HG02852 (cell line): ENCODE measurements at regions not wholly inside any gene's neighbourhood (a gene's known extent, or its start where the extent isn't known, plus 50 kb on each side); places are given as distances from the start of the nearest gene placed in this dataset.
"Not testable (repeated sequence)": the region's sequence is repeated elsewhere in the genome, so short reads cannot be mapped to it uniquely, and the experiment has no call there.

ENCODE experiments used
- ATAC-seq: cut with Tn5 transposase; IDR thresholded peaks from one replicate; pipeline ENCODE4 v1.9.1; 2021; ENCODE audit warnings: mild to moderate bottlenecking, moderate library complexity; ENCODE audit not compliant: unreplicated experiment

DNA sequence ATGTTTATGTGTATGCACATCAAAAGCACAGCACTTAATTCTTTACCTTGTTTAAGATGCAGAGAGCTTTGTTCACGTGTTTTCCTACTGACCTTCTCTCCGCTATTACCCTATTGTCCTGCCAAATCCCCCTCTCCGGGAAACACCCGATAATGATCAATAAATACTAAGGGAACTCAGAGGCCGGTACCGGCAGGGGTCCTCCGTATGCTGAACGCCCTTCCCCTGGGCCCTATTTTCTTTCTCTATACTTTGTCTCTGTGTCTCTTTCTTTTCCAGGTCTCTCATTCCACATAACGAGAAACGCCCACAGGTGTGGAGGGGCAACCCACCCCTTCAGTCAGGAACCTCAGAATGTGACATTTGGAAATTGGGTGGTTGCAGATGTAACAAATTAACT, 160.1 kb downstream of the ADRA2C start:
- ATAC-seq, result not testable (repeated sequence)

DNA sequence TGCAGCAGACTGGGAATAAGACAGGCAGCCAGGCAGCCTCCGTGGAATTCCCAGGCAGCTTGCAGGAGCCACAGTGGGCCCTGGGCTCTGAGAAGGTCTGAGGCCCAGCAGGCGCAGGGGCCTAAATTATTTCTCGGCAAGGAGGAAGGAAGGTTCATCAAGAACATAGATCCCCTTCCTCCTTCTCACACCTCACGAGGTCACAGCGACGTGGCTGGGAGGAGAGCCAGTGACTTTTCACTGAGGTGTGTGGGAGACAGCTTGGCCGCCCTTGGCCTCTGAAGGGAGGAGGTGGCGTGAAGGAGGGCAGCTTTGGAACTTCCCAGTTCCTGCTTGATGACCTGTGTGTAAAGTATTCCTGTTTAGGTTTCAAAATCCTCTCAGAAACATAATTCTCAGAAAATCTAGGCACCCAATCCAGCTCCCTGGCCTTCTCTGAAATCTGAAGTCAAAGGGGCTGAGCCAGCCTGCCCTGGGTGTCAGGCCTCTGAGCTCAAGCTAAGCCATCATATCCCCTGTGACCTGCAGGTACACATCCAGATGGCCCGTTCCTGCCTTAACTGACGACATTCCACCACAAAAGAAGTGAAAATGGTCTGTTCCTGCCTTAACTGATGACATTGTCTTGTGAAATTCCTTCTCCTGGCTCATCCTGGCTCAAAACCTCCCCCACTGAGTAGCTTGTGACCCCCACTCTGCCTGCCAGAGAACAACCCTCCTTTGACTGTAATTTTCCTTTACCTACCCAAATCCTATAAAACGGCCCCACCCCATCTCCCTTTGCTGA, 161.0 kb downstream of the ADRA2C start:
- not testable (repeated sequence) for ATAC-seq

GRCh38 chr4:3929431-3929830, 163.2 kb downstream of the ADRA2C start:
- ATAC-seq, result not testable (repeated sequence)

- ATAC-seq, result not testable (repeated sequence)
These were observed 166.5 kb downstream of the ADRA2C start for GRCh38 chr4:3932734-3933133.

- ATAC-seq, result not testable (repeated sequence)
These were observed 169.2 kb downstream of the ADRA2C start for GRCh38 chr4:3935406-3935805.

GRCh38 chr4:3936184-3936583, 170.0 kb downstream of the ADRA2C start:
- ATAC-seq, result no peak

DNA sequence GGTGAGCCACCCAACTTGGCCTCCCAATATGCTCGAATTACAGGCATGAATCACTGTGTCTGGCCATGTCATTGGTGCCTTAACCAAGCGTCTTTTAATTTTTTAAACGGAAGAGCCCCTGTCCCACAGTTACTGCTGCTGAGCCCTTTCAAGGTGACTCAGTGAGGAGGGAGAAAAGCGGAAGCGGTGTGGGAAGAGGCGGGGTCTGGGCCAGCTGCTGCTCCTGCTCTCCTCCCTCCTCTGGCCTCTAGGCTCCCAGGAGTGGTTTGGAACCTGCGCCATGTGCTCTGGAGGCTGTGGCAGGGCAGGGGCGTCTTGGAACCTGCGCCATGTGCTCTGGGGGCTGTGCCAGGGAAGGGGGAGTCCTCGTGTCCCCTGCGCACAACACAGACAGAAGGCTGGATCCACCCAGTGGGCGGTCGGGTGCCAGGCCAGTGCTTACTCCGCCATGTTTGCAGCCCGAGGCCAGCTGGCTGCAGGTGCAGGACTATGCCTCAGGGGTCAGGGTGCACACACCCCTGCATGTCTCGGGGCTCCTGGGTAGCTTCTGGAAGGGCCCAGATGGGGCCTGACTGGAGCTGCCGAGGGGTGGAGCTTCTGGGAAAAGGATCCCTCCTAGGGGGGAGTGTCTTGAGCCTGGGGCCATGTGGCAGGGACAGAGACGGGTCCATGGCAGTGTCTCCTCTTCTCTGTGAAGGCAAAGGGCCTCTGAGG, 171.8 kb downstream of the ADRA2C start:
- not testable (repeated sequence) for ATAC-seq

GRCh38 chr4:3938676-3939075, 172.5 kb downstream of the ADRA2C start:
- ATAC-seq, result not testable (repeated sequence)

GRCh38 chr4:3939954-3940591, 173.9 kb downstream of the ADRA2C start:
- not testable (repeated sequence) for ATAC-seq

DNA sequence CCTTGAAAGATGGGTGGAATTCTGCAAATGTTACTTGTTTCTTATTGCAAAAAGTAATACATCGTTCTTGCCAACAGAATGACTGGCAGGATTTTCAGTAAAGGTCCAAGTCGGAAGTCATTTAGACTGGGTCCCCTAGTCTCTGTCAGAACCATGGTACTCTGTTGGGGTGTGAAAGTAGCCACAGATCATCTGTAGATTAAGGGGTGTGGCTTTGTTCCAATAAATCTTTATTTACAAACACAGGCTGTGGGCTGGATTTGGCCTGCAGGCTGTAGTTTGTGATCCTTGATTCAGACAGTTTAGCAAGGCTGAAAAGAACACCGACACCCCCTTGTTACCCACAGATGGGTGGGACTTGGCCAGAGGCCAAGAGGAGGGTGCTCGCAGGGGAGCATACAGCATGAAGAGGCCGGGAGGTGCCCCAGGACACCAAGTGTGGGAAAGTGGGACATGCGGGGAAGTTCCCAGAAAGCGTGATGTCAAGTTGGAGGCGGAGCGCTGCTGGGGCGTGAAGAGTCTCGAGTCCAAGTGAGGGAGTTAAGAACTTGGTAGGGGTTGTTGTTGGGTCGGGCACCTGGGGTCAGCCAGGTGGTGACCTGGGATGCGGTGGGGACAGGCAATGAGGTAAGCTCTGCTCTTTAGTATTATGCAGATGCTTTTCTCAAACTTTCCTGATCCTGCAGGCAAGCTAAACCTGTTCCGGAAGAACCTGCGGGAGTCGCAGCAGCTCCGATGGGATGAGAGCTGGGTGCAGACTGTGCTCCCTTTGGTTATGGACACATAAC, 175.7 kb downstream of the ADRA2C start:
- ATAC-seq, result not testable (repeated sequence)

DNA sequence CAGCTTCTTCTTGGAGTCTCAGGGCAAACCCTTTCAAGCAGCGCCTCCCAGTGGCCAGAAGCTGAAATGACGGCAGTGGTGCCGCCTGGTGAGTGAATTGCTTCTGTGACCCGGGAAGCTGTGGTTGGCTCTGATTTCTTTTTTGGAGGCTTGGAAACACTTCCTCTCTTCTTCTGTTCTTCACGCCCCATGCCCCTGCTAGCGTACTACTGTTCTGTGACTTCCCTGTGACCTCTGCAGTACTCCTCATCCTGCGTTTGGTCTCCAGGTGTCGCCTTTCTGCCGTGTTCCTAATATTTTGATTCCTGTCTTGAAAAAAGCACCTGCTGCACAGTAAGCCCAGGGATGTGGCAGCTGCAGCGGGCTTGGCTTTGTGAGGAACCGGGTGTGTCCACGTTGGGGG, 176.4 kb downstream of the ADRA2C start:
- not testable (repeated sequence) for ATAC-seq

- not testable (repeated sequence) for ATAC-seq
These were observed 176.9 kb downstream of the ADRA2C start for GRCh38 chr4:3943051-3943450.

DNA sequence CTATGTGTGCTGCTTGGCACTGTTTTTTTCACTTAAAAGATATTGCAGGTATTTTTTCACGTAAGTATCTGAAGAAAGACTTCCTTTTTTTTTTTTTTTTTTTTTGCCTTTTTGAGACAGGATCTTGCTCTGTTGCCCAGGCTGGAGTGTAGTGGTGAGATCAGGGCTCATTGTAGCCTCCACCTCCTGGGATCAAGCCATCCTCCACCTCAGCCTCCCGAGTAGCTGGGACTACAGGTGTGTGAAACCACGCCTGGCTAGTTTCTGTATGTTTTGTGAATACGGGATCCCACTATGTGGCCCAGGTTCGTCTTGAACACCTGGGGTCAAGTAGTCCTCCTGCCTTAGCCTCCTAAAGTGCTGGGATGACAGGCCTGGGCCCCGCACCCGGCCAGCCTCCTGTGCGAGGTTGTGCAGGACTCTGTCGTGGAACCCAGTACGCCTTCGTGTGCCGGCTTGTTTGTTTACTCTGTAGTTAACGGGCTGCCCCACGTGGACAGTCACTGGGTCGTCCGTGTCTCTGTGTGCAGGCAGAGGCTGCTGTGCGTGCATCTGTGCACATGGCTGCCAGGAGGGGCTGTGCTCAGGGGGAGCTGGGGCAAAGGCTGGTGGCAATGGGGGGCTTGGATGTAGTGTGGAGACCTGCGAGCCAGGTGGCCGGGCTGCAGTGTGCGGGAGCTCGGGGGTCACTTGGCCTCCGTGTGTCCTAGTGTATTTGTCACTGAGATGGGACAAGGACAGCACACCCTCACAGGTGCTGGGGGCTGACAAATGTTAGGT, 179.5 kb downstream of the ADRA2C start:
- no peak for ATAC-seq

GRCh38 chr4:3946553-3946952, 180.4 kb downstream of the ADRA2C start:
- ATAC-seq, result not testable (repeated sequence)

- ATAC-seq, result not testable (repeated sequence)
These were observed 181.6 kb downstream of the ADRA2C start for GRCh38 chr4:3947761-3948160.

DNA sequence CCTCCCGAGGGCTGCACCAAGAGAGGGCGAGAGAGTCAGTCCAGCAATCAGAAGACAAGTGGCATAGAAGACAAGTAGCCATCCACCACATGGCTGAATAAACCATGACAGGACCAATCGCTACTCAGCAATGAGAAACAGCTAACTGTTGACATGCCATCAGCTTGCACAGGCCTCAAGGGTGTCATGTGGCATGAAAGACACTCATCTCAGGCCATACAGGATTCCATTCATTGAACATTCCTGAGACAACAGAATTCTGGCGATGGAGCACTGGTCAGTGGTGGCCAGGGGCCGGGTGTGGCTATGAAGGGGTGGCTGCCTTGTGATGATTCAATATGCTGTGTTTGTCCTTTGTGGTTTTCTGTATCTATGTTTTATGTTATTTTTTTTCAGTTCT, 182.0 kb downstream of the ADRA2C start:
- not testable (repeated sequence) for ATAC-seq

- not testable (repeated sequence) for ATAC-seq
These were observed 183.7 kb downstream of the ADRA2C start for GRCh38 chr4:3949916-3950315.

- not testable (repeated sequence) for ATAC-seq
These were observed 186.4 kb downstream of the ADRA2C start for GRCh38 chr4:3952443-3953139.

GRCh38 chr4:3953140-3953489, 186.9 kb downstream of the ADRA2C start:
- ATAC-seq, result not testable (repeated sequence)
